ENCODE measurements at regions not wholly inside any gene's neighbourhood (a gene's known extent, or its start where the extent isn't known, plus 50 kb on each side); places are given as distances from the start of the nearest gene placed in this dataset.
"Not testable (repeated sequence)": the region's sequence is repeated elsewhere in the genome, so short reads cannot be mapped to it uniquely, and the experiment has no call there.

- no peak for DNase-seq (ENCODE audit: low spot score)
These were observed 88.7 kb upstream of the ZWINT start for GRCh38 chr10:56449770-56450169.

- DNase-seq (ENCODE audit: low spot score), result not testable (repeated sequence)
These were observed 86.6 kb upstream of the ZWINT start for GRCh38 chr10:56447613-56448012.

GRCh38 chr10:56441337-56441736 lies 80.3 kb upstream of the ZWINT start:
- DNase-seq (ENCODE audit: low spot score), result not testable (repeated sequence)
